NCI-H2227 (cell line): ENCODE measurements at regions not wholly inside any gene's neighbourhood (a gene's known extent, or its start where the extent isn't known, plus 50 kb on each side); places are given as distances from the start of the nearest gene placed in this dataset.

ENCODE experiments used
- DNase-seq: peaks from one replicate; lab custom pipeline; 2025; ENCODE audit not compliant: unreplicated experiment; lab: John Stamatoyannopoulos, UW

- no peak for DNase-seq
Observed at GRCh38 chr20:57114290-57115005, 152.0 kb downstream of the BMP7 start.

- DNase-seq = no peak
Observed at GRCh38 chr20:57117296-57117695, 149.1 kb downstream of the BMP7 start.

DNA sequence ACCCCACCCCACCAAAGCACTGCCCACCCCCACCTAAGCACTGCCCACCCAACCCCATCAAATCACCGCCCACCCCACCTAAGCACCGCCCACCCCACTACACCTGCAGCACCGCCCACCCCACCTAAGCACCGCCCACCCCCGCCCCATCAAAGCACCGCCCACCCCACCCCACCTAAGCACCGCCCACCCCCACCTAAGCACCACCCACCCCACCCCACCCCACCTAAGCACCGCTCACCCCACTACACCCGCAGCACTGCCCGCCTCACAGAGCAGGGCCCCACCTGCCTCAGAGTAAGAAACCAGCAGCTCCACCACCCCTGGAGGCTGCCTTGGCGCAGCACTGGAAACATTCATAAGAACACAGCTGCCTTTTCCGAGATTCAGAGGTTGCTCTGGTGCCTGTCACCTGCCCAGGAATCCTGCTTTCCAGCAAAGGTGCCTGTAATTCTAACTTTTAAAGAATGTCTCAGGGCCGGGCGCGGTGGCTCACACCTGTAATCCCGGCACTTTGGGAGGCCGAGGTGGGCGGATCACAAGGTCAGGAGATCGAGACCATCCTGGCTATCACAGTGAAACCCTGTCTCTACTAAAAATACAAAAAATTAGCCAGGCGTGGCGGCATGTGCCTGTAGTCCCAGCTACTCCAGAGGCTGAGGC is 148.2 kb downstream of the BMP7 start:
- DNase-seq = no peak
